Heart right ventricle (tissue), 16 donors: ENCODE measurements at regions not wholly inside any gene's neighbourhood (a gene's known extent, or its start where the extent isn't known, plus 50 kb on each side); places are given as distances from the start of the nearest gene placed in this dataset.

Experiments used
- ATAC-seq, 8 donors: fragments of 200-7000 bp; cut with Tn5 transposase; one replicate each; pipeline ENCODE4 v1.9.1; 2020; ENCODE audit warnings: mild to moderate bottlenecking in 8 of 8, moderate library complexity in 8 of 8, moderate number of reproducible peaks in 1 of 8
- DNase-seq, 2 donors: peaks; one replicate each; pipeline ENCODE4 v3.0.0-alpha.2; 2020
- H3K27ac ChIP-seq, 10 donors: fragments of 200-600 bp; sonication (generic) in 2 of 10; one replicate each; pipeline versions ENCODE4 v1.5.0 to v1.8.0; 2020 to 2022; ENCODE audit warnings: mild to moderate bottlenecking in 3 of 10
- H3K27me3 ChIP-seq, 7 donors: fragments of 200-600 bp; one replicate each; pipeline ENCODE4 v1.8.0; 2021 to 2022; ENCODE audit warnings: mild to moderate bottlenecking in 2 of 7
- H3K36me3 ChIP-seq, 9 donors: fragments of 200-600 bp; sonication (generic) in 1 of 9; one replicate each; pipeline versions ENCODE4 v1.5.0 to v1.8.0; 2020 to 2022; ENCODE audit warnings: mild to moderate bottlenecking in 2 of 9
- H3K4me1 ChIP-seq, 9 donors: fragments of 200-600 bp; sonication (generic) in 1 of 9; one replicate each; pipeline versions ENCODE4 v1.5.0 to v1.8.0; 2020 to 2022; ENCODE audit warnings: mild to moderate bottlenecking in 4 of 9
- H3K4me3 ChIP-seq, 10 donors: fragments of 200-600 bp; sonication (generic) in 2 of 10; one replicate each; pipeline versions ENCODE4 v1.5.0 to v1.8.0; 2020 to 2022; ENCODE audit warnings: mild to moderate bottlenecking in 7 of 10, moderate library complexity in 2 of 10
- H3K9me3 ChIP-seq, 11 donors: fragments of 200-600 bp in 10 of 11; sonication (generic) in 2 of 11; one replicate each; pipeline versions ENCODE4 v1.5.0 to v1.8.0; 2013 to 2022; ENCODE audit warnings: mild to moderate bottlenecking in 2 of 11, control low read depth in 1 of 11, moderate library complexity in 1 of 11
- WGBS, 2 donors: extraction: QIAGEN DNeasy Blood & Tissue Kit; methylation state at CpG; one replicate each; pipeline ENCODE4 v1.1.7; 2013; ENCODE audit warnings: inconsistent platforms in 1 of 2; 5-methylcytosine and 5-hydroxymethylcytosine counted together
- intact Hi-C, 10 donors: fragments of 100-400 bp; cut with DNase I; formaldehyde crosslinking; loops; one replicate each; pipeline versions ENCODE4 v1.11.1 to v1.14.2; 2022
- TF ChIP-seq, protein P1 (sequence below), 9 donors: fragments of 200-600 bp; sonication (generic) in 2 of 9; IDR thresholded peaks; one replicate each; pipeline versions ENCODE4 v1.5.0 to v1.8.0; 2021 to 2022; ENCODE audit warnings: antibody characterized with exemption in 9 of 9, mild to moderate bottlenecking in 5 of 9, moderate library complexity in 1 of 9
- donor health status: Arrhythmogenic right ventricular cardiomyopathy.
- donor health status: ischemic (EF 13 %, LVEDD 7.1; RV severe dilation, severe dysfunction).
- donor health status: healthy with polysubstance abuse.
- donor health status: DM: no; HTN: yes; CAD: no.
- donor health status: DM: no; HTN: no; CAD: no.
- donor health status: ischemic (EF 25% LVEDD 6.9; RV normal size, moderate dysfunction).
- donor health status: ischemic (EF 25% LVEDD 5.7; RV mildly dilated, moderate dysfunction).
- donor health status: healthy.
- donor health status: DM: yes; HTN: yes; CAD: no.
- donor health status: Ischemic cardiomyopathy.
- donor health status: ischemic (EF 35%, LVEDD 5.7; RV mildly dilated, moderate dysfunction).
- donor health status: nonischemic (EF 11% LVEDD 7.7; RV severe dilation, severe dysfunction).
- donor health status: DM: yes; HTN: yes; CAD: no.
- donor health status: PGD.
- donor health status: ischemic (EF 29% LVEDD 5.4; RV normal size, mild dysfunction).
- donor health status: nonischemic (EF 23%, LVEDD 6.1; RV moderate dilation, normal function).

DNA sequence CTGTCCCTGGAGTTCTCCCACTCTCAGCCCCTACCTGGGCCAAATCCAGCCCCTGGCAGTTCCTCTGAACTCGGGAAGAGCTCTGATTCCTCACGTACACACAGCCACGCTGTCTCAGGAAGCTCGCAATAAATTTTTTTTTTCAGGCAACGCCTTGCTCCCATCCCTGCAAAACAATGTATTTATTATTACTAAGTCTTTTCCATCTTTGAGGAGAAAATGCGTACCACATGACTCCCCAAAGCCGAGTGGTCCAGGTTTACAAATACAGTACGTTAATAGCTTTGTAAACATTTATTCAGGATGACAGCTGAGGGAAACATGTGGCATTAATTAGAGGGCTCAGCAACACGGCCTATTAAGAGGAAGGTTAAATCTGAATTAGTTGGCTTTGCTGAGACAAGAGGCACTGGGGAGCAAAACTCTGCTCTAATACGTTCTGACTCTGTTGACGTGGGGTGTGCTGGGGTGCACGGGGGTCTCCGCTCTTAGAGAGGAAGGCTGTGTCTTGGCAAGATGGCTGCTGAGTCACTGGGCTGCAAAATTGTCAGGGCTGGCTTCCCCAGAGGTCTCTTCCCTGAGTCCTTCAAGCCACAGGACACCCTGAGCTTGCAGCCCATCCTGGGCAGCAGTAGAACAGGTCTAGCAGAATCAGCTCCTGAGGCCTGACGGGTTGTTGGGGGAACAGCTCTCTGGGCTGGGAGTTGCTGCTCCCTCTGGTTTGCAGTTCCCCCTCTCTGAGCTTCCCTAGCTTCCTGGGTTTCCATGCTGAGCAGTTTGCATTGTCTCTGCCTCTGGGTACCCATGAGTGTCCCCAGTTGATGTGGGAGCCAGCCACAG is 185.2 kb upstream of the TBX3 start:
- Histone ChIP-seq H3K36me3 (no peaks in the 10 kb centered on the region), H3K9me3 (no peaks in the 10 kb centered on the region), H3K27ac (no peak overlapping the region), H3K27me3 (peaks cover 0 to 23% (median 8%) of the 10 kb centered on the region in 7 donors), H3K4me3 (no peak overlapping the region), H3K4me1 (peaks cover 0 to 9% (median 0%) of the 10 kb centered on the region in 9 donors)
- peak in 1 of 8 donors; percentile 17 for ATAC-seq
- intact Hi-C loops = no loop called here
- WGBS, 2 donors = 55 to 61% methylated on average over 14 of the region's 14 CpGs
- no peak for DNase-seq
- TF ChIP-seq, protein P1, sequence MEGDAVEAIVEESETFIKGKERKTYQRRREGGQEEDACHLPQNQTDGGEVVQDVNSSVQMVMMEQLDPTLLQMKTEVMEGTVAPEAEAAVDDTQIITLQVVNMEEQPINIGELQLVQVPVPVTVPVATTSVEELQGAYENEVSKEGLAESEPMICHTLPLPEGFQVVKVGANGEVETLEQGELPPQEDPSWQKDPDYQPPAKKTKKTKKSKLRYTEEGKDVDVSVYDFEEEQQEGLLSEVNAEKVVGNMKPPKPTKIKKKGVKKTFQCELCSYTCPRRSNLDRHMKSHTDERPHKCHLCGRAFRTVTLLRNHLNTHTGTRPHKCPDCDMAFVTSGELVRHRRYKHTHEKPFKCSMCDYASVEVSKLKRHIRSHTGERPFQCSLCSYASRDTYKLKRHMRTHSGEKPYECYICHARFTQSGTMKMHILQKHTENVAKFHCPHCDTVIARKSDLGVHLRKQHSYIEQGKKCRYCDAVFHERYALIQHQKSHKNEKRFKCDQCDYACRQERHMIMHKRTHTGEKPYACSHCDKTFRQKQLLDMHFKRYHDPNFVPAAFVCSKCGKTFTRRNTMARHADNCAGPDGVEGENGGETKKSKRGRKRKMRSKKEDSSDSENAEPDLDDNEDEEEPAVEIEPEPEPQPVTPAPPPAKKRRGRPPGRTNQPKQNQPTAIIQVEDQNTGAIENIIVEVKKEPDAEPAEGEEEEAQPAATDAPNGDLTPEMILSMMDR (IDR thresholded peaks at IDR 0.05) = no peak

DNA sequence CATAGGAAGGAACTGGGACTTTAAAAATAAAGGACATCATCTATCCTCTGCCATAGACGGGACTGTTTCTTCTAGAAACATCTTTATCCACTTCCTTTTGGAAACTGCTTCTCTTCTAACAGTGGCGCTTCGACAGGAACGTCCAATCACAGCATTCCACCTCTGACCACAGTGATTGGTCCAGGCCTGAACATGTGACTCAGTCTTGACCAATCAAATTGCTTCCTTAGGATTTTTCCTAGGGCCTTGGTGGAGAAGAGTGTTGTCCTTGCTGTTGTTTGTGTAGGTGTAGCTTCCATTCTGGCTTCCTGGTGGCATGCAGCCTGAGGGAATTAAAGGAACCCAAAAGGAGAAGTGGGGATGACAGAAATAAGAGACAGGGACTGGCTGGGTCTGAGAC is 182.4 kb upstream of the TBX3 start:
- Histone ChIP-seq H3K36me3 (no peaks in the 10 kb centered on the region), H3K27me3 (peaks cover 0 to 23% (median 8%) of the 10 kb centered on the region in 7 donors), H3K4me1 (peaks cover 0 to 9% (median 0%) of the 10 kb centered on the region in 9 donors), H3K9me3 (peaks cover 0 to 1% (median 0%) of the 10 kb centered on the region in 11 donors), H3K27ac (no peak overlapping the region), H3K4me3 (no peak overlapping the region)
- intact Hi-C loops = no loop called here
- DNase-seq (no peak), ATAC-seq (no peak)
- TF ChIP-seq, protein P1 (IDR thresholded peaks at IDR 0.05) = no peak
- 89 to 93% methylated on average over 4 of the region's 4 CpGs for WGBS, 2 donors

DNA sequence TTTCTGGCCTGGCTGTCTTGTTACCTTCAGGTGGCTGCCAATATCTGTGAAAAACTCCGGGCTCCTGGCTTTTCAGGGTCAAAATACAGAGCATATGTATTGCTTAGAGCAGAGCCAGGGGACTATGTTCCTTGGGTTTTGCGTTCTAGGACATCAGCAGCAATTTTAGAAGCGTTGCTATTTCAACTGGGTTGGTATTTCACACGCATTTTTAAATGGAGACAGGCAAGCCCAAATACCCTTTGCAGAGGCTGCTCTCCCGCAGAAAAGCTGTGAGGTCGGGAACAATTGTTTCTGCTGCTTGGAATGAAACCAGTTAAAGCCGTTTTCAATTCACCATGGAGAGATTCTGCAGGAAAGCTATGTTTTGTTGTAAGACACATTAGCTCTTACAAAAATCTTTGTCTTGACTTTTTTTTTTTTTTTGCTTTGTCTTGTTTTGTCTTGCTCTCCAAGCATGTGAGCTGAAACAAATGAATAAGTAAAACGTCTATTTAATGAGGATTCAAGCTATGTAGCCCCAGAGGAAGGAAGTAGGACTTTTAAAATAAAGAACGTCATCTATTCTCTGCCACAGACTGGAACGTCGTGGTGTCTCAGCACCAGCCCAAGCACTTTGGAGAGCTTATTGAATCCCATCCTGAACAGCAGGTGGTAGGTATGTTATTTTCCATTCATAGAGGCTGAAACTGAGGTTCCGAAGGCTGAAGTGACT is 181.0 kb upstream of the TBX3 start:
- Histone ChIP-seq H3K27ac (no peak overlapping the region), H3K4me3 (no peak overlapping the region), H3K4me1 (peaks cover 0 to 9% (median 0%) of the 10 kb centered on the region in 9 donors), H3K27me3 (peaks cover 0 to 22% (median 8%) of the 10 kb centered on the region in 7 donors), H3K36me3 (no peaks in the 10 kb centered on the region), H3K9me3 (peaks cover 0 to 14% (median 0%) of the 10 kb centered on the region in 11 donors)
- 32 to 40% methylated on average over 12 of the region's 12 CpGs for WGBS, 2 donors
- ATAC-seq = no peak
- DNase-seq = no peak
- TF ChIP-seq, protein P1 (IDR thresholded peaks at IDR 0.05) = no peak
- intact Hi-C loops = no loop called here

DNA sequence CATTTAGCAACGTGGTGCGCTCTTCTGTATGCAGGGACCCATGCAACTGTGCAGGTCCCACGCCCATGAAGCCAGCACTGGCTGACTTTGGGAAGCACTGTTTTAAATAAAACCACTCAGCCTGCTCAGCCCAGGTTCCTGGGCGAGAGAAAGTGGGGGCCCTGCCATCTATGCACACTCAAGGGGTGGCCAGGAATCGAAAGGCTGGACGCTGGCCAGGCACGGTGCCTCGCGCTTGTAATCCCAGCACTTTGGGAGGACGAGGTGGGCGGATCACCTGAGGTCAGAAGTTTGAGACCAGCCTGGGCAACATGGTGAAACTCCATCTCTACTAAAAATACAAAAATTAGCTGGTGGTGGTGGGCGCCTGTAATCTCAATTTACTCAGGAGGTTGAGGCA is 179.9 kb upstream of the TBX3 start:
- no peak for DNase-seq

More for the DNA sequence above, 179.9 kb upstream of the TBX3 start:
- 87 to 91% methylated on average over 12 of the region's 12 CpGs for WGBS, 2 donors
- TF ChIP-seq, protein P1 (IDR thresholded peaks at IDR 0.05) = no peak
- Histone ChIP-seq H3K27me3 (peaks cover 0 to 20% (median 8%) of the 10 kb centered on the region in 7 donors), H3K4me3 (no peak overlapping the region), H3K9me3 (peaks cover 0 to 16% (median 0%) of the 10 kb centered on the region in 11 donors), H3K36me3 (no peaks in the 10 kb centered on the region), H3K27ac (no peak overlapping the region), H3K4me1 (peaks cover 0 to 9% (median 0%) of the 10 kb centered on the region in 9 donors)
- intact Hi-C loops = no loop called here
- no peak for ATAC-seq
